ENCODE measurements at regions not wholly inside any gene's neighbourhood (a gene's known extent, or its start where the extent isn't known, plus 50 kb on each side); places are given as distances from the start of the nearest gene placed in this dataset.

- no peak overlapping the region for H3K9ac ChIP-seq (ENCODE audit: low read length)
- no peak for DNase-seq
Measured at GRCh38 chr6:44036699-44037101, 90.6 kb downstream of the MRPL14 start.

GRCh38 chr6:44036196-44036595, 91.1 kb downstream of the MRPL14 start:
- Histone ChIP-seq H3K4me2 (ENCODE audit: low read length) (no peak overlapping the region), H3K27me3 (ENCODE audit: low read length) (no peaks in the 10 kb centered on the region), H3F3A (ENCODE audit: low read length, unreplicated experiment) (peaks cover 7% of the 10 kb centered on the region), H3K9me3 (ENCODE audit: low read length) (no peaks in the 10 kb centered on the region), H3K27ac (ENCODE audit: low read length) (peak overlapping the region; percentile 97), H3K9me2 (replicated peaks; ENCODE audit: low read length) (no peaks in the 10 kb centered on the region), H2AFZ (ENCODE audit: low read length) (no peak overlapping the region), H3K9ac (ENCODE audit: low read length) (no peak overlapping the region), H3K79me2 (ENCODE audit: low read length) (no peaks in the 10 kb centered on the region), H3K4me1 (ENCODE audit: insufficient read depth, low read length) (peaks cover 59% of the 10 kb centered on the region), H3K36me3 (ENCODE audit: low read depth, low read length) (no peaks in the 10 kb centered on the region), H4K20me1 (ENCODE audit: low read length) (no peaks in the 10 kb centered on the region), H3K4me3 (ENCODE audit: low read length) (no peak overlapping the region)
- no peak for DNase-seq
- ATAC-seq = no peak
- intact Hi-C loops (cut with micrococcal nuclease) = no loop called here
- ChIA-PET CTCF (no interaction called here), POLR2A (ENCODE audit: unreplicated experiment) (no interaction called here)
- TF ChIP-seq EZH2 (IDR thresholded peaks at IDR 0.05; ENCODE audit: low read length, unreplicated experiment) = no peak
- no peak for TF ChIP-seq CTCF (conservative IDR thresholded peaks at IDR 0.05; ENCODE audit: low read depth, low read length)
- no peak for TF ChIP-seq EZH2phosphoT487 (IDR thresholded peaks at IDR 0.05; ENCODE audit: borderline replicate concordance, low read length)
- no TSS peak for BruUV-seq (replicated peaks)

More at GRCh38 chr6:44036699-44037101, 90.6 kb downstream of the MRPL14 start:
- Histone ChIP-seq H3K79me2 (ENCODE audit: low read length) (no peaks in the 10 kb centered on the region), H2AFZ (ENCODE audit: low read length) (no peak overlapping the region), H3K9me3 (ENCODE audit: low read length) (no peaks in the 10 kb centered on the region), H3K27ac (ENCODE audit: low read length) (peak overlapping the region; percentile 97), H3K4me2 (ENCODE audit: low read length) (no peak overlapping the region), H3K9me2 (replicated peaks; ENCODE audit: low read length) (no peaks in the 10 kb centered on the region), H3K27me3 (ENCODE audit: low read length) (no peaks in the 10 kb centered on the region), H4K20me1 (ENCODE audit: low read length) (no peaks in the 10 kb centered on the region), H3K4me3 (ENCODE audit: low read length) (no peak overlapping the region), H3F3A (ENCODE audit: low read length, unreplicated experiment) (peaks cover 7% of the 10 kb centered on the region), H3K4me1 (ENCODE audit: insufficient read depth, low read length) (peaks cover 64% of the 10 kb centered on the region), H3K36me3 (ENCODE audit: low read depth, low read length) (no peaks in the 10 kb centered on the region)
- no peak for ATAC-seq
- no peak for TF ChIP-seq CTCF (conservative IDR thresholded peaks at IDR 0.05; ENCODE audit: low read depth, low read length)
- TF ChIP-seq EZH2phosphoT487 (IDR thresholded peaks at IDR 0.05; ENCODE audit: borderline replicate concordance, low read length) = no peak
- TF ChIP-seq EZH2 (IDR thresholded peaks at IDR 0.05; ENCODE audit: low read length, unreplicated experiment) = no peak
- ChIA-PET POLR2A (ENCODE audit: unreplicated experiment) (no interaction called here), CTCF (no interaction called here)
- intact Hi-C loops (cut with micrococcal nuclease) = no loop called here
- no TSS peak for BruUV-seq (replicated peaks)

- peak overlapping the region; percentile 97 for H3K27ac ChIP-seq (ENCODE audit: low read length)
- H3K79me2 ChIP-seq (ENCODE audit: low read length) = no peaks in the 10 kb centered on the region
- peaks cover 53% of the 10 kb centered on the region for H3K4me1 ChIP-seq (ENCODE audit: insufficient read depth, low read length)
- H3K4me3 ChIP-seq (ENCODE audit: low read length) = no peak overlapping the region
- DNase-seq = no peak
- intact Hi-C loops (cut with micrococcal nuclease) = no loop called here
- ATAC-seq = no peak
- H3K9me3 ChIP-seq (ENCODE audit: low read length) = no peaks in the 10 kb centered on the region
- 0 out of 2 replicates have a peak overlapping the region, but pooled peaks have one; percentile 63 for H3K4me2 ChIP-seq (ENCODE audit: low read length)
- H3K27me3 ChIP-seq (ENCODE audit: low read length) = no peaks in the 10 kb centered on the region
- H3K9me2 ChIP-seq (replicated peaks; ENCODE audit: low read length) = no peaks in the 10 kb centered on the region
- peaks cover 7% of the 10 kb centered on the region for H3F3A ChIP-seq (ENCODE audit: low read length, unreplicated experiment)
- ChIA-PET CTCF (no interaction called here), POLR2A (ENCODE audit: unreplicated experiment) (no interaction called here)
- peak overlapping the region; percentile 61; the same call in 1 of the 2 replicates for H3K9ac ChIP-seq (ENCODE audit: low read length)
- H3K36me3 ChIP-seq (ENCODE audit: low read depth, low read length) = no peaks in the 10 kb centered on the region
- H4K20me1 ChIP-seq (ENCODE audit: low read length) = no peaks in the 10 kb centered on the region
- no peak for TF ChIP-seq EZH2 (IDR thresholded peaks at IDR 0.05; ENCODE audit: low read length, unreplicated experiment)
- BruUV-seq (replicated peaks) = no TSS peak
- H2AFZ ChIP-seq (ENCODE audit: low read length) = no peak overlapping the region
Measured at GRCh38 chr6:44035621-44036020, 91.6 kb downstream of the MRPL14 start.
